ENCODE measurements at regions not wholly inside any gene's neighbourhood (a gene's known extent, or its start where the extent isn't known, plus 50 kb on each side); places are given as distances from the start of the nearest gene placed in this dataset.
"Not testable (repeated sequence)": the region's sequence is repeated elsewhere in the genome, so short reads cannot be mapped to it uniquely, and the experiment has no call there.

GRCh38 chr1:5731110-5731423 is 261.2 kb downstream of the NPHP4 start:
- TF ChIP-seq CTCF (IDR thresholded peaks at IDR 0.05; ENCODE audit: control insufficient read depth, extremely low read depth, insufficient read depth), result no peak
- no peak for DNase-seq (ENCODE audit: low read depth)
- H3K4me3 ChIP-seq (ENCODE audit: low read depth, low read length), result no peak overlapping the region

GRCh38 chr1:5730272-5731109 is 261.7 kb downstream of the NPHP4 start:
- no peak overlapping the region for H3K4me3 ChIP-seq (ENCODE audit: low read depth, low read length)
- DNase-seq (ENCODE audit: low read depth), result no peak
- TF ChIP-seq CTCF (IDR thresholded peaks at IDR 0.05; ENCODE audit: control insufficient read depth, extremely low read depth, insufficient read depth), result no peak

- H3K4me3 ChIP-seq (ENCODE audit: low read depth, low read length), result no peak overlapping the region
- no peak for DNase-seq (ENCODE audit: low read depth)
- TF ChIP-seq CTCF (IDR thresholded peaks at IDR 0.05; ENCODE audit: control insufficient read depth, extremely low read depth, insufficient read depth), result no peak
Measured at GRCh38 chr1:5729636-5730145, 262.5 kb downstream of the NPHP4 start.

- no peak for DNase-seq (ENCODE audit: low read depth)
- H3K4me3 ChIP-seq (ENCODE audit: low read depth, low read length), result no peak overlapping the region
- TF ChIP-seq CTCF (IDR thresholded peaks at IDR 0.05; ENCODE audit: control insufficient read depth, extremely low read depth, insufficient read depth), result no peak
Measured at GRCh38 chr1:5728663-5729355, 263.4 kb downstream of the NPHP4 start.

GRCh38 chr1:5727871-5728643 is 264.2 kb downstream of the NPHP4 start:
- DNase-seq (ENCODE audit: low read depth), result peak; percentile 34

GRCh38 chr1:5727191-5727590 is 265.0 kb downstream of the NPHP4 start:
- TF ChIP-seq CTCF (IDR thresholded peaks at IDR 0.05; ENCODE audit: control insufficient read depth, extremely low read depth, insufficient read depth), result no peak
- peak; percentile 61 for DNase-seq (ENCODE audit: low read depth)
- no peak overlapping the region for H3K4me3 ChIP-seq (ENCODE audit: low read depth, low read length)

More at GRCh38 chr1:5727871-5728643, 264.2 kb downstream of the NPHP4 start:
- no peak for TF ChIP-seq CTCF (IDR thresholded peaks at IDR 0.05; ENCODE audit: control insufficient read depth, extremely low read depth, insufficient read depth)
- H3K4me3 ChIP-seq (ENCODE audit: low read depth, low read length), result no peak overlapping the region

GRCh38 chr1:5726586-5727184 is 265.5 kb downstream of the NPHP4 start:
- DNase-seq (ENCODE audit: low read depth); H3K4me3 ChIP-seq (ENCODE audit: low read depth, low read length): not testable (repeated sequence)
